Ovary (tissue), 7 donors: ENCODE measurements at regions not wholly inside any gene's neighbourhood (a gene's known extent, or its start where the extent isn't known, plus 50 kb on each side); places are given as distances from the start of the nearest gene placed in this dataset.
"Not testable (repeated sequence)": the region's sequence is repeated elsewhere in the genome, so short reads cannot be mapped to it uniquely, and the experiment has no call there.

Experiments
- DNase-seq, 5 donors: peaks; one replicate each; pipeline ENCODE4 v3.0.0-alpha.2; 2019 to 2020
- H3K27ac ChIP-seq, 2 donors: fragments of 200-600 bp; one replicate each; pipeline versions ENCODE4 v1.5.1 to v1.8.0; 2019 to 2022
- H3K27me3 ChIP-seq: fragments of 200-600 bp; one replicate; pipeline ENCODE4 v1.8.0; 2022
- H3K36me3 ChIP-seq: fragments of 200-600 bp; sonication (generic); one replicate; pipeline ENCODE4 v1.5.1; 2019
- H3K4me1 ChIP-seq: one replicate; pipeline ENCODE4 v1.8.1; 2013; ENCODE audit warnings: mild to moderate bottlenecking, moderate library complexity; ENCODE audit not compliant: insufficient read depth
- H3K4me3 ChIP-seq: fragments of 200-600 bp; sonication (generic); one replicate; pipeline ENCODE4 v1.5.1; 2017
- H3K9me3 ChIP-seq, 2 donors: fragments of 200-600 bp in 1 of 2; sonication (generic) in 1 of 2; one replicate each; pipeline versions ENCODE4 v1.5.1 to v1.8.1; 2013 to 2019; ENCODE audit warnings: mild to moderate bottlenecking in 1 of 2, moderate library complexity in 1 of 2
- EP300 ChIP-seq: sonication (generic); formaldehyde crosslinking; IDR thresholded peaks from one replicate; pipeline ENCODE4 v1.6.1; 2017; ENCODE audit warnings: antibody characterized with exemption
- POLR2A ChIP-seq: fragments of 450-650 bp; IDR thresholded peaks from one replicate; pipeline ENCODE4 v1.6.1; 2017; ENCODE audit warnings: antibody characterized with exemption, mild to moderate bottlenecking, moderate library complexity
- WGBS, 3 donors: extraction: QIAGEN DNeasy Blood & Tissue Kit in 1 of 3; methylation state at CpG; one replicate each; pipeline versions ENCODE4 v1.1.5 to v1.1.7; 2013 to 2017; 5-methylcytosine and 5-hydroxymethylcytosine counted together
- intact Hi-C, 4 donors: fragments of 100-400 bp; cut with DNase I; formaldehyde crosslinking; loops; one replicate each; pipeline versions ENCODE4 v1.11.0 to v1.15.1; 2022 to 2023
- TF ChIP-seq, protein P1 (sequence below), 3 donors: fragments of 450-650 bp in 2 of 3; fragments of 200-600 bp in 1 of 3; IDR thresholded peaks; one replicate each; pipeline versions ENCODE4 v1.5.1 to v1.8.0; 2016 to 2022; ENCODE audit warnings: antibody characterized with exemption in 3 of 3, mild to moderate bottlenecking in 1 of 3
- donor health status: DM: no; HTN: no; CAD: no; lungs with moderate emphysema.
- donor health status: DM: no; HTN: no; CAD: no.
- donor health status: Bipolar disorder and iron deficiency.
- donor health status: DM: no; HTN: no; CAD: no.
- donor health status: DM: yes; HTN: yes; CAD: no.

DNA sequence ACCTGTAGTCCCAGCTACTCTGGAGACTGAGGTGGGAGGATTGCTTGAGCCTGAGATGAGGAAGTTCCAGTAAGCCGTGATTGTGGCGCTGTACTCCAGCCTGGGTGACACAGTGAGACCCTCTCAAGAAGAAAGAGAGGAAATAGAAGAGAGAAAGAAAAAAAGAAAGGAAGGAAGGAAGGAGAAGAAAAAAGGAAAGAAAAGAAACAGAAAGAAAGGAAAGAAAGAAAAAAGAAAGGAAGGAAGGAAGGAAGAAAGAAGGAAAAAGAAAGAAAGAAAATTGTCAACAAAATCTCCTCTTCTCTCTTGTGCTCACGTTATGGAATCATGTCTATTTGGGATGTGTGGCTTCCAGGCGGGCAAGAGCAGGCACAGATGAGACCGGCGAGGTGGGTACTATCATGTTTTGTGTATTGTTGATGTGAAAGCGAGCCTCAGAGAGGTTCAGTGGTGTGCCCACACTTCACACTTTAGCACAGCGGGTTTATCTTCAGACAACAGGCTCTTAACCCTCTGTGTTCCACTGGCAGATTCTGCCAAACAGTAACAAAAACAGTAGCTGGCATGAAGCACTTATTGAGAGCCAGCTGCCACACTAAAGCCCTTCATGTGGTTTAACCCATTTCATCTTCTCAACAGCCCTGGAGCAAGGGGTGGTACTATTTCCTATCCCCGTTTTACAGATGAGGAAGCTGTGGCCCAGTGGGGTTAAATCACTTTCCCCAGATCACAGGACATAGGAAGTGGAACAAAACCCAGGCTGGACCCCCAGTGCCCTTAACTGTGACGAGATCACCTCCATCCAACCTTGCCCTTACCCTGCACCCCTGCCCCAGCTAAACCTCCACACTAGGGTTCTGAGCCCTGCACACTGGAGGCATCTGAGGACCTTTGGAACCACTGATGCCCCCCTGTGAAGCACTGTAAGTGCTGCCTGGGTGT lies 94.7 kb upstream of the TARDBP start:
- Histone ChIP-seq H3K27ac (no peak overlapping the region), H3K9me3 (no peaks in the 10 kb centered on the region), H3K4me1 (no peaks in the 10 kb centered on the region), H3K4me3 (no peak overlapping the region), H3K36me3 (no peaks in the 10 kb centered on the region), H3K27me3 (no peaks in the 10 kb centered on the region)
- TF ChIP-seq EP300, result no peak
- TF ChIP-seq, protein P1, sequence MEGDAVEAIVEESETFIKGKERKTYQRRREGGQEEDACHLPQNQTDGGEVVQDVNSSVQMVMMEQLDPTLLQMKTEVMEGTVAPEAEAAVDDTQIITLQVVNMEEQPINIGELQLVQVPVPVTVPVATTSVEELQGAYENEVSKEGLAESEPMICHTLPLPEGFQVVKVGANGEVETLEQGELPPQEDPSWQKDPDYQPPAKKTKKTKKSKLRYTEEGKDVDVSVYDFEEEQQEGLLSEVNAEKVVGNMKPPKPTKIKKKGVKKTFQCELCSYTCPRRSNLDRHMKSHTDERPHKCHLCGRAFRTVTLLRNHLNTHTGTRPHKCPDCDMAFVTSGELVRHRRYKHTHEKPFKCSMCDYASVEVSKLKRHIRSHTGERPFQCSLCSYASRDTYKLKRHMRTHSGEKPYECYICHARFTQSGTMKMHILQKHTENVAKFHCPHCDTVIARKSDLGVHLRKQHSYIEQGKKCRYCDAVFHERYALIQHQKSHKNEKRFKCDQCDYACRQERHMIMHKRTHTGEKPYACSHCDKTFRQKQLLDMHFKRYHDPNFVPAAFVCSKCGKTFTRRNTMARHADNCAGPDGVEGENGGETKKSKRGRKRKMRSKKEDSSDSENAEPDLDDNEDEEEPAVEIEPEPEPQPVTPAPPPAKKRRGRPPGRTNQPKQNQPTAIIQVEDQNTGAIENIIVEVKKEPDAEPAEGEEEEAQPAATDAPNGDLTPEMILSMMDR (IDR thresholded peaks at IDR 0.05), result no peak
- no peak for TF ChIP-seq POLR2A
- intact Hi-C loops, result no loop called here
- no peak for DNase-seq
- 47 to 57% (median 55%) methylated on average over 10 of the region's 10 CpGs for WGBS, 3 donors

DNA sequence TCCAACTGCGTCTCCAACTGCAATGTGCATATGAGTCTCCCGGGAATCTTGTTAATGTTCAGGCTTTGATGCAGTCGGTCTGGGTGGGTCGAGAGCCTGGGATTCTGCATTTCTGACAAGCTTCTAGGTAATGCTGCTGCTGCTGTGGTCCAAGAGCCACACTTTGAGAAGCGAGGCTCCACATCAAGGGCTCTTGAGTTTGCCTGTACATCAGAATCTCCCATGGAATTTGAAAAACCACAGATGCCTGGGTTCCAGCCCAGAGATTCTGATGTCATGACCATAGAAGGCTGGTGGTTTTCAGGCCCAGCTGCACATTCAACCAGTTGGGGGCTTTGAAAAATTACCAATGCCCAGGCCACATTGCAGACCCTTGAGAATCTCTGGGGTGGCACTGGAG lies 93.9 kb upstream of the TARDBP start:
- Histone ChIP-seq H3K27ac (no peak overlapping the region), H3K4me3 (no peak overlapping the region), H3K27me3 (no peaks in the 10 kb centered on the region), H3K36me3 (no peaks in the 10 kb centered on the region), H3K4me1 (no peaks in the 10 kb centered on the region), H3K9me3 (no peaks in the 10 kb centered on the region)
- TF ChIP-seq POLR2A, result no peak
- TF ChIP-seq, protein P1 (IDR thresholded peaks at IDR 0.05), result no peak
- TF ChIP-seq EP300, result no peak
- WGBS, 3 donors, result 48 to 61% (median 49%) methylated on average over 5 of the region's 5 CpGs
- intact Hi-C loops, result no loop called here
- DNase-seq, result no peak

- no peaks in the 10 kb centered on the region for H3K4me1 ChIP-seq
- H3K27ac ChIP-seq, result no peak overlapping the region
- 67 to 75% (median 74%) methylated on average over 9 of the region's 9 CpGs for WGBS, 3 donors
- intact Hi-C loops, result no loop called here
- no peak overlapping the region for H3K4me3 ChIP-seq
- DNase-seq, result no peak
- no peaks in the 10 kb centered on the region for H3K9me3 ChIP-seq
- no peaks in the 10 kb centered on the region for H3K27me3 ChIP-seq
- TF ChIP-seq POLR2A, result no peak
- H3K36me3 ChIP-seq, result no peaks in the 10 kb centered on the region
Observed at GRCh38 chr1:10920063-10920626, 92.3 kb upstream of the TARDBP start.

- H3K27ac ChIP-seq, H3K4me1 ChIP-seq, H3K9me3 ChIP-seq, H3K36me3 ChIP-seq, H3K27me3 ChIP-seq, DNase-seq, H3K4me3 ChIP-seq, intact Hi-C loops: not testable (repeated sequence)
- 81 to 84% (median 83%) methylated on average over 8 of the region's 8 CpGs for WGBS, 3 donors
Observed at GRCh38 chr1:10922315-10923060, 90.0 kb upstream of the TARDBP start.

GRCh38 chr1:10924030-10924429 lies 88.4 kb upstream of the TARDBP start:
- H3K27me3 ChIP-seq, result no peaks in the 10 kb centered on the region
- no peaks in the 10 kb centered on the region for H3K36me3 ChIP-seq
- no peak overlapping the region for H3K27ac ChIP-seq
- H3K4me3 ChIP-seq, result no peak overlapping the region
- no peak for TF ChIP-seq POLR2A
- no peak for TF ChIP-seq EP300
- TF ChIP-seq, protein P1 (IDR thresholded peaks at IDR 0.05), result no peak
- intact Hi-C loops, result no loop called here
- no peaks in the 10 kb centered on the region for H3K4me1 ChIP-seq
- no peak for DNase-seq
- WGBS, 3 donors, result 91 to 94% (median 91%) methylated on average over 4 of the region's 4 CpGs
- H3K9me3 ChIP-seq, result peaks cover 0 to 5% of the 10 kb centered on the region in 2 donors
